A673 (cell line): ENCODE measurements at regions not wholly inside any gene's neighbourhood (a gene's known extent, or its start where the extent isn't known, plus 50 kb on each side); places are given as distances from the start of the nearest gene placed in this dataset.

Experiments
- CTCF ChIP-seq: fragments of 300-800, 200-600 bp; sonication (generic); conservative IDR thresholded peaks from 2 replicates; pipeline ENCODE4 v1.5.1; 2017; ENCODE audit warnings: low read depth, mild to moderate bottlenecking, antibody characterized with exemption, low read length, moderate library complexity, mixed read lengths
- EZH2 ChIP-seq: fragments of 200-600 bp; sonication (generic); IDR thresholded peaks from 2 replicates; pipeline ENCODE4 v1.6.1; 2017; ENCODE audit warnings: borderline replicate concordance, low read depth, mild to moderate bottlenecking, mixed read lengths, antibody characterized with exemption, low read length; ENCODE audit not compliant: poor library complexity, severe bottlenecking

GRCh38 chr6:137750297-137750696 lies 116.8 kb upstream of the TNFAIP3 start:
- TF ChIP-seq CTCF = no peak
- TF ChIP-seq EZH2 = no peak
